Forelimb muscle (tissue), 1 donor: ENCODE measurements at regions not wholly inside any gene's neighbourhood (a gene's known extent, or its start where the extent isn't known, plus 50 kb on each side); places are given as distances from the start of the nearest gene placed in this dataset.

Source experiments
- DNase-seq: peaks from one replicate; pipeline ENCODE4 v3.0.0-alpha.2; 2013; ENCODE audit warnings: low read depth

GRCh38 chr22:48867891-48868290, 959.8 kb downstream of the BRD1 start:
- DNase-seq, result no peak

- no peak for DNase-seq
Measured at GRCh38 chr22:48866906-48867681, 960.6 kb downstream of the BRD1 start.

GRCh38 chr22:48864748-48865147, 962.9 kb downstream of the BRD1 start:
- DNase-seq, result no peak

GRCh38 chr22:48863965-48864528, 963.6 kb downstream of the BRD1 start:
- DNase-seq, result no peak

DNA sequence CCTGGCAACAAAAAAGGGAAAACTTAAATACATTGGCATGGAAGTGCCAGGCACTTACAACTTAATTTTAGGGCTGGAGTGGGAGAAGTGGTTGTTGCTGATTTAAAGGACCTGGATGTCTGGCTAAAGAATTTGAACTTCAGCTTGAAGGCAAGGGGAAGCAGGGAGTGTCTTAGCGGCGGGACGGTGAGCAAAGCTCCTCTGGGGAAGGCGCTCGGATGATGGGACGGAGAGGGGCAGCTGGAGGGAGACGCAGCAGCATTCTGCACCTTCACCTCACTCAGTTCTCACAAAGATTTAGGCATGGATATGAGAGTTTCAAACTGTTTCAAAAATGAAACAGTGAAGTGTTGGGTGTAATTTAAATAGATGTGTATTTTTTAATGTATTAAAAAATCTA, 967.1 kb downstream of the BRD1 start:
- no peak for DNase-seq

- DNase-seq, result no peak
Measured at GRCh38 chr22:48858856-48859255, 968.8 kb downstream of the BRD1 start.

- DNase-seq, result no peak
Measured at GRCh38 chr22:48858121-48858520, 969.6 kb downstream of the BRD1 start.

DNA sequence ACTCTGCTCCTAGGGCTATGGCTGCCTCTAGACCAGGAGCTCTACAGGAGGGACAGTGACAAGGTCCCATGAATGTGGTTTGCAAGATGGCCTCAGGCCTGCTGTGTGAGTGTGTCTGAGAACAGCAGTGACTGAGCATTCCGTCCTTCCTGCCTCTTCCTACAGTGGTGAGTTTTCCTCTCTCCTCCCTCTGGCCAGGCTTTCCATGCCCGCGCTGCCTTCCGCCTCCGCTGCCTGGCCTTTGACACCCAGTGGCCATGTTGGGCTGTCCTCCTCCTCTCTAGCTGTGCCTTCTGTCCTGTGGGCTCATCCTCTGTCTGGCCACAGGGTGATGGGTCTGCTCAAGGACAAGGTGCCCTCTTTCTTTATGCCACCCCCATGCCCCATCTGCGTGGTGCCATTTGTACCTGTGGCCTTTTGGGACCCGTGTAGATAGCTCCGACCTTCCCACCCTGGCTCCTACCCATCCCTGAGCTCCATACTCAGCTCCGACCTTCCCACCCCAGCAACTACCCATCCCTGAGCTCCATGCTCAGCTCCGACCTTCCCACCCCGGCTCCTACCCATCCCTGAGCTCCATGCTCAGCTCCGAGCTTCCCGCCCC, 970.4 kb downstream of the BRD1 start:
- no peak for DNase-seq

GRCh38 chr22:48856308-48856615, 971.4 kb downstream of the BRD1 start:
- DNase-seq, result no peak

DNA sequence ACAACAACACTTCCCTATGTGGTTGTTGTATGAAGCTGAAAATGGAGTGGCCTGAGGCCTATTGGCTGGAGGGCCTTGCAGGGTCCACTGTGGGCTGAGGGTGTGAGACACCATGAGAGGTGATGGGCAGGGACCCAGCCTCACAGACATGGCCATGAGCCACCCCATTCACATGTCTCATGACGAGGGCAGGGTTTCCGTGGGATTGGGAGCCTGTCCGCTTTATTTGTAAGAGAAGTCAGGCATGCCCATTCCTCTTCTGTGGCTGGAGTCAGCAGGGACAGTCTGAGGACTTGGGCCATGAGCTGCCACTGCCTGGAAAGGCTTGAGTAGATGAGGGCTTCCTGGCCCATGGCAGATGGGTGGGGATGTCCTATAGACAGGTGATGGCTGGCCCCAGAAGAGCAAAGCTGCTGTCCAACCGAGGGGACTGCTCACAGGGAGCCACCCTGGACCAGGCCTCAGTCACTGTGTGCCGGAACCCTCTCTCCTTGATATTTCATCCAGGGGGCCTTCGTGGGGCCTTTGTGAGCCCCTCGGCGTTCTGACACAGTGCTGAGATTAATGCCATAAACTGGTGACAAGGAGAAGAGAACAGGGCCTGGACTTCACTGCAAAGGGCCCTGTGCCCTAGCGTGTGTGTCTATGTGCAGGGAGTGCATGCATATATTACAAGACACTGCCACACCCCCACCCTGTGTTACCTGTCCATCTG, 971.9 kb downstream of the BRD1 start:
- no peak for DNase-seq

GRCh38 chr22:48855013-48855412, 972.7 kb downstream of the BRD1 start:
- DNase-seq, result no peak

DNA sequence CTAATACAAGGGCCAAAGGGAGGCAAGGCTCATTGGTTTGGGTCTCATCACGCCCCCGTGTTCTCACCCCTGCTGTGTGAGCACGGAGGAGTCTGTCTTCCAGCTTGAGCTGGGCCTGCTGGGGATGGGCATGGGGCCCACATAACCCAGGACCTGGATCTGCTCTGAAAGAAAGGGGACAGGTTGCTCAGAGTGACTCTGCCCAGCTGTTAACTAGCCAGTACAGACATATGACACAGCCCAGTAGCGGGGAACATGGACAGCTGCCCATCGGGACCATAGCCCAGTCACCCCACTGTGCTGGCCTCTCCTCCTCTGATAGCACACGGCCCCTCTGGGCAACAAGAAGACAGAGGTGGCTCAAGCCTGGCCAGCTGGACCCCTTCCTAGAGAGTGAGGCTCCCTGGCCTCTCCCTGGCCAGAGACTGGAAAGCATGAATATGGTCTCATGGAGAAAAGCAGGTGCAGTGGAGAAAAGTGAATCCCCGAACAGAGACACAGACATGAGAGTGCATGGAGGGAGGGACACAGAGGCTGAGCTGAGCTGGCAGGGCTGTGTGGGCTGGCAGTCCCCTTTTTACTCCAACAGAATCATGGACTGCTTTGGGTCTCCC, 973.9 kb downstream of the BRD1 start:
- no peak for DNase-seq

DNA sequence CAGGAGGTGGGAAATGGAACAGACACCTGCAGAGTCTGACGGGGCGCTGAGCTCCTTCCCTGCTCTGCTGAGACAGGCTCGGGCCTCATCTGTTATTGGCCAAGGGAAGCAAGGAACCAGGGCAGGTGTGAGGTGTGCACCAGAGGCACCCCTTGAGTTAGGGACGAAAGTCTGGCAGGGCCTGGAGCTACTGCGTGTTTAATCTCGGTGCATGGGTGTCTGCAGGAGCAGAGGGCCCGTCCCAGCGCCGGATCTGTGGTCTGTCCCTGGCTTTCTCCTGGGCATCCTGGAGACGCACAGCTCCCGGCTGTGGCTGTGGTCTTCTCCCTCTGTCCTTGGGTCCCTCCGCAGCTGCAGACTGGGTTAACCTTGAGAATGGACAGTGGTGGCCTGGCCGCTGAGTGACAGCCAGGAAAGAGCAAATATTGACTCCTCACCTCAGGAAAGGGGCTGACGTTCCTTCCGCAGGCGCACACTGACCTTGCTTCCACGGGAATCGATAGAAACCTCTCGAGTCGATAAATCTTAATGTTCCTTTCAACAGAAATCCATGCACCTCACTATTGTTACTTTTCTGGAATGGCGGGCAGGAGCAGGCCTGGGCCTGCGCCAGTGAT, 975.6 kb downstream of the BRD1 start:
- no peak for DNase-seq

DNA sequence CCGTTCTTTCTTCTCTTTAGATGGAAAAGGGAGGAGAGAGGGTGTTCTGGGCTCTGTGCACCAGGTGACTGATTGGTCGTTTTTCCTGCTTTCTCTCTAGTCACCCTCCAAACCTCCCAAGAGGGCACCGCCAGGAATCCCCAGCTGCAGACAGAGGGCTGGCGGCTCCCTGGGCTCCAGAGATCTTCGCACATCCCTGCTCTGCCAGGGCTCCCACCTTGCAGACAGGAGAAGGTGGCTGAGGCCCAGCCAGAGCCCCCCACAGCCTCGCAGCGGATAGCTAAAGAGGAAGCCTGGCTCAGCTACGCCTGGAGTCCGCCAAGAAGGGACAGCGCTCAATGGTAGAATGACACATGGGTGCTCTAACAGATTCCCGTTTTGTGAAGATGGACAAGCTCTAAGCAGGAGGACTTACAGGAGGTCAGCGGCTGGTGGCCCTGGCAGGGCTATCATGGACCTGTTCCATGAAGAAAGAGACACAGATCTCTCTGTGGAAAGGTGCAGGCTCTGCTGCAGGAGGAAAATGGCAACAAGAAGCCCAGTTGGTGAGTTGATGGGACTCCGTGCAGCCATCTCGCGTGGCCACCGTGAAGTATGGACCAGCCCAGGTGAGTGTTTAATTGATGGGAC, 976.9 kb downstream of the BRD1 start:
- DNase-seq, result no peak

- no peak for DNase-seq
Measured at GRCh38 chr22:48849963-48850657, 977.6 kb downstream of the BRD1 start.

DNA sequence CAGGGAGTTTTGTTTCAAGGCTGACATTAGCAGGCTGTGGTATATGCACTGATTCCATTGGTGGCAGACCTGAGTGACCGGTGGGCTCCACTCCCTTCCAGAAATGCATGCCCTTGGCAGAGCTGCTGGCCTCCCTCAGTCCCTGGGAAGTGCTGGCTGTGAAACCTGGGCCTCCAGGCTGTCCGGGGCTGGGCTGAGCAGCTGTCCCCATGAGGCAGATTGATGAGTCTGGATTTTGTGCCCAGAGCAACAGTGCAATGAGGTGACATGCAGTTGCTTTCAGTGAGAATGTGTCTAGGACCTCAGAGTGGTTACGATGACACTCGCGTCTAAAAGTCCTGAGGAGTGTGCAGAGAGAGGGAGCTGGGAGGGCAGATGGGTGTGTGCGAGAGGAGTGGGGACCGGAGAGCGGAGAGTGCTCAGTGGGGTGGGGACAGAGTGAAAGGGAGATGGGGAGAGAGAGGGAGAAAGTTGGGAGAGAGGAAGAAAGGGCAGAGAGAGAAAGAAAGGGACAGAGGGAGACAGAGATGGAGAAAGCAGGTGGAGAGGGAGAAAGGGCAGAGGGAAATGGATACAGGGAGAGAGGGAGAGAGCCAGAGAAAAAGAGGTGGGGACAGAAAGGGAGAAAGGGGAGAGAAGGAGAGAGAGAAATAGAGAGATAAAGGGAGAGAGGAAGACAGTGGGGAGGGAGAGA, 978.3 kb downstream of the BRD1 start:
- no peak for DNase-seq

- DNase-seq, result no peak
Measured at GRCh38 chr22:48846200-48846599, 981.5 kb downstream of the BRD1 start.

DNA sequence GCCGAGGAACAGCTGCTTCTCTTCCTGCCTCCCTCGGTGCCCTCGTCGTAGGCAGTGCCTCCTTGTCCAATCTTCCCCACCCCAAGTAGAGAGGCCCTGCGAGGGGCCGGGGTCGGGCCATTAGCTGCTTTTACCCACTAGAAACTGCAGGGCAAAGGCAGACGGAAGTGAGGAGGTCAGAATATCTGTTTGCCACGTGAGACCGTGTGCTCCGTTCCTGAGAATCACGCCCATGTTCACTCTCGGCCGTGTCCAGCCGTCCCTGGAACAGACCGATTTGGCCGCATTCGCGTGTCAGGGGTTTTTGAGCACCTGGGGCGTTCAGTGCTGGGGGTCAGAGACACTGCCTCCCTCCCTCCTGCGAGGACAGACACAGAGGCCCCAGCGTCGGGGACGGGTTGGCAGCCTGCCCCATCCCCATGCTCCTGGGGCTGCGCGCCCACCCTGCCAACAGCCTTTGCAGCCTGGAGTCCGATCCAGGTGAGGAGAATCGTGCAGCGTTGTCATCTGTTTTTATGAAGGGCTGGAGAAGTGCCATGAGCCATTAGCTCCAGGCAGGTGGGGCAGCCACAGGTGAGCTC, 982.2 kb downstream of the BRD1 start:
- DNase-seq, result no peak

DNA sequence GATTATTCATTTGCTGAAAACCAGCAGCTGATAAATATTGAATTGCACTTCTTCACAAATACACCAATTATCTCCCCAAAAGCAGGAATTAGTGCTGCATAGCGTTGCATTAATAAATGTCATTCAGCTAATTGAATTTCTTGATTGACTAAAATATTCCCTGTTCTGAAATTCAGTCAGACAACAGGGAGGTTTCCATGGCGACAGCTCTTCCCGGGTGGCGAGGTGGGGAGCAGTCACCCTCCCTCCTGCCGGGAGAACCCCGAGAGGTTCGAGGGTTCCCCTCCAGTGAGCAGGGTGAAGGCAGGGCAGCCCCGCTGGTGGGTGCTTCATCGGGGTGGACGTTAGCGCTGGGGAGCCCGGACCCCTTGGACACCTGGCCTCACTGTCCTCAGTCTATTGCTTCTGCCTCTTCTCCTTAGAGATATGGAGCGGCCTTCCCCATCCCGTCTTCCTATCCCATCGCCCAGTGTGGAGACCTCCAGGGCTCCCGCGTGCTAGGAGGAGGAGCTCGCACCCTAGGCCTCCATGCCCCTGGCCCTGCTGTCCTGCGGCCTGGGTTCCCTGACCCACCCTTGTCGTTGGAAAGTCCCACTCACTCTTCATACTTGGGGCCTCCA, 983.5 kb downstream of the BRD1 start:
- DNase-seq, result no peak
